GDM1 (cell line): ENCODE measurements at regions not wholly inside any gene's neighbourhood (a gene's known extent, or its start where the extent isn't known, plus 50 kb on each side); places are given as distances from the start of the nearest gene placed in this dataset.

ENCODE experiments used
- DNase-seq: peaks from one replicate; lab custom pipeline; 2025; lab: John Stamatoyannopoulos, UW

DNA sequence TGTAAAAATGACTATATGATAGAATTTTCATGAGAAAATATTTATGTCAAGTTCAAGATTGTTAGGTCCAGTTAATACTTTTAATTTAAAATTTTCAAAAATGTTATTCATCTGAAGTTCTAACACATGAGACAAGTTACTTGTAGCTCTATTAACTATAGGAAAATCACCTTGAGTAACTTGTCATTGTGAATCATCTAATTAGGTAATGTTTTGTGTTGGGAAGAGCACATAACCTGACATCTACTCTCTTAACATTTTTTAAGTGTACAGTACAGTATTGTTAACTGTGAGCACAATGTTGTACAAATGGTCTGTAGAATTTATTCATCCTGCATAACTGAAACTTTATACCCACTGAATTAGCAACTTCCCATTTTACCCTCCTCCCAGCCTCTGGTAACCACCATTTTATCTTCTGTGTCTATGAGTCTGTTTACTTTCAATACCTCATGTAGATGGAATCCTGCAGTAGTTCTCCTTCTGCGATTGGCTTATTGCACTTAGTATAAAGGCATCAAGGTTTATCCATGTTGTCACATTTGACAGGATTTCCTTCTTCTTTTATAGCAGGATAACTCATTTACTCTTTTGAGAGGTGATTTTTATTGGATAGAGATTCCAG is 54.6 kb downstream of the ARL4A start:
- DNase-seq: no peak

DNA sequence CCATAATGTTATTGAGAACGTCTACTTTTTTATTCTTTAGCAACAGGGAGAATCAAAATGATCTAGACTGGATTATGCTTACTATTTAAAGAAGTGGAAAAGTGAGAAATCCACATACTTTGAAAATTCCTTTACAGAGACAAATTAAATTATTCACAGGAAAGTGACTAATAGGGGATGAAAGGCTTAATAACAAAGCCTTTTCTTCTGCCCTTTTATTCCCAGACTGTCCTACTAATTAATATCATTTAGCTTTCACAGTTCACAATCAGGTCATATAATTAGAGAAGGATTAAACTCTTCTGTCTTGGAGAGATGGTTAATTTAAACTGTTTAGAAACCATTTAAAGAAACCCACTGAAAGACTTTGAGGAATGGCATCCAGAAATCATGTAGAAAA is 58.8 kb downstream of the ARL4A start:
- DNase-seq: no peak

DNA sequence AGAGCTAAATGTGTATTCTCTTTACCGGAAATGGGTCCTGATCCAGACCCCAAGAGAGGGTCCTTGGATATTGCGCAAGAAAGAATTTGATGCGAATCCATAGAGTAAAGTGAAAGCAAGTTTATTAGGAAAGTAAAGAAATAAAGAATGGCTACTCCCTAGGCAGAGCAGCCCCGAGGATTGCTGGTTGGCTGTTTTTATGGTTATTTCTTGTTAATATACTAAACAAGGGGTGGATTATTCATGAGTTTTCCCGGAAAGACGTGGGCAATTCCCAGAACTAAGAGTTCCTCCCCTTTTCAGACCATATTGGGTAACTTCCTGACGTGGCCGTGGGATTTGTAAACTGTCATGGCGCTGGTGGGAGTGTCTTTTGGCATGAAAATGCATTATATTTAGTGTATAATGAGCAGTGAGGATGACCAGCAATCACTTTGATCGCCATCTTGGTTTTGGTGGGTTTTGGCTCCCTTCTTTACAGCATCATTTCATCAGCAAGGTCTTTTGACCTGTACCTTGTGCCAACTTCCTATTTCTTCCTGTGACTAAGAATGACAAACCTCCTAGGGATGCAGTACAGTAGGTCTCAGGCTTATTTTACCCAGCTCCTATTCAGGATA is 60.4 kb downstream of the ARL4A start:
- no peak for DNase-seq

DNA sequence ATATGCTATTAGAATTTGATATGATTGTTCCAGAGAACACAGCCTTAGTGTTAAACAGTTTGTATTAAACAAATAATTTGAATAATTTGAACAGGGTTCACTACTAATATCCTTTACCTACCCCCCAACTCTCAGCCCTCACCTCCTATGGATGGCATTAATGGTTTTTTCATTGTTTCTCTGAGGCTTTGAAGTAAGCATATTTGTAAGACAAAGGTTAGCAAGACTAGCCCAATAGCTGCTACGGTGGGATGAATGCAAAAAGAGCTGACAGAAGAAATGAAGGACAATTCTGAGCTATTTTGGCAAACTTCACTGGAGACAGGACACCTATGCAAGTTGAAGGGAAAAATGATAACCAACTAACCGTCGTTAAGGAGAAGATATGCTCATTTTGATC is 61.6 kb downstream of the ARL4A start:
- no peak for DNase-seq

GRCh38 chr7:12749746-12750145 is 62.3 kb downstream of the ARL4A start:
- no peak for DNase-seq

GRCh38 chr7:12751764-12752163 is 64.3 kb downstream of the ARL4A start:
- no peak for DNase-seq

GRCh38 chr7:12754179-12754578 is 66.7 kb downstream of the ARL4A start:
- no peak for DNase-seq

DNA sequence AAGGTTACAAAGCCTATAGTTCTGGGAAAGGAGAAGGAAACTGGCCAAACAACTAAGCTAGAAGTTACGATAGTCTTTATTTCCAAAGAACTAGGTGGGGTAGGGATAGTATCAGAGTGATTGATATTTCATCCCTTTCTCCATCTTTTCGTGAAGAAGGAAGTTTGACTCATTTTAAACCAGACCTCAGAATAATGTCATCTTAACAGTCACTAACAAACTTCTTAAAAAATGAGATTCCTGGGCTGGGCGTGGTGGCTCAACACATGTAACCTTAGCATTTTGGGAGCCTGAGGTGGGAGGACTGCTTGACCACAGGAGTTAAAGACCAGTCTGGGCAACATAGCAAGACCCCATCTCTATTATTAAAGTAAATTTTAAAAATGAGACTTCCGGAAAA is 69.4 kb downstream of the ARL4A start:
- no peak for DNase-seq

DNA sequence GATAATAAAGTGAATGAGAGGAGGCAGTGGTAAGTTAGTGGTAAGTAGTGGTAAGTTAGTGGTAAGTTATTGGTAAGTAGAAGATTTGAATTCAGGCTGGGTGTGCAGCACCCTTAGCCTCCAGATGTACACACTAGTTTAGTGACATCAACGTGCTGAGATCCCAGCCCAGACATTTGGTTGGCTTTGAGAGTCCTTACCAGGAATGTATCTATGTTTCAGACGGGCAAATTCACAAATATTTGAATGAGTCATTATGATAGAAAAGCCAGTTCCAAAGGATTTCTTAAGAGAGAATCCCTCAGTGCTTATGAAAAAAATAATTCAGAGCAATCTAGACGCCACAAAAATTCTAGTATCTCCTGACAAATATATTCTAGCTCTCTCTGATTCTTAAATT is 70.0 kb downstream of the ARL4A start:
- DNase-seq: no peak

GRCh38 chr7:12759151-12759550 is 71.7 kb downstream of the ARL4A start:
- no peak for DNase-seq

DNA sequence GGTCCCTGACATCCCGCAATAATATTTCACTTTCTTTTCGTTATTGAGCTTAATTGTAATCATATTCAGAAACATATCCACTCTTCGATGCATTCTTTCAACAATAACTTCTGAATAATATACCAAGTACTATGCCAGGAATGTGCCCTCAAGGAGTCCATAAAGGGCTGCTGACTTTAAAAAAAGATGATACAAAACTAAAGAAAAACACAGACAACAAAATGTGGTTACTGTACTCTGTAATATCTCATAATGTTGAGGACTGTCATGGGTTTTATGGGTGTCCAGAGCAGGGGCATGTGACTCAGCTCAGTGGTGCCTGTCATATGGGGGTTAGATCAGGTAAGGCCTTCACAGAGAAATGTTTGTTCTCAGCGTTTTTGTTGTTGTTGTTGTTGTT is 73.7 kb downstream of the ARL4A start:
- DNase-seq: no peak

DNA sequence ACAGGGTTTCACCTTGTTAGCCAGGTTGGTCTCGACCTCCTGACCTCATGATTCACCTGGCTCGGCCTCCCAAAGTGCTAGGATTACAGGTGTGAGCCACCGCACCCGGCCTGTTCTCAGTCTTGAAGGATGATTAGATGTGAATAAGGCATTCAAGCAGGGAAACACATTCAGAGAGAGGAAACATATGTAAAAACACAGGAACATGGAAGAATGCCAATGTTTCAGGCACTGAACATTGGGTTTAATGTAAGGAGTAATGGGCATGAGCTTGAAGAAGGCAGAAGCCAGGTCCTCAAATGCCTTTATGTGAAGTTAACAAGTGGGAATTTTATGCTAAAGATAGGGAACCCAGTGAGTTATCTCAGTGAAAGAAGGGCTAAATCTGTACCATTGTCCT is 74.3 kb downstream of the ARL4A start:
- DNase-seq: no peak

GRCh38 chr7:12764458-12764891 is 77.0 kb downstream of the ARL4A start:
- no peak for DNase-seq

DNA sequence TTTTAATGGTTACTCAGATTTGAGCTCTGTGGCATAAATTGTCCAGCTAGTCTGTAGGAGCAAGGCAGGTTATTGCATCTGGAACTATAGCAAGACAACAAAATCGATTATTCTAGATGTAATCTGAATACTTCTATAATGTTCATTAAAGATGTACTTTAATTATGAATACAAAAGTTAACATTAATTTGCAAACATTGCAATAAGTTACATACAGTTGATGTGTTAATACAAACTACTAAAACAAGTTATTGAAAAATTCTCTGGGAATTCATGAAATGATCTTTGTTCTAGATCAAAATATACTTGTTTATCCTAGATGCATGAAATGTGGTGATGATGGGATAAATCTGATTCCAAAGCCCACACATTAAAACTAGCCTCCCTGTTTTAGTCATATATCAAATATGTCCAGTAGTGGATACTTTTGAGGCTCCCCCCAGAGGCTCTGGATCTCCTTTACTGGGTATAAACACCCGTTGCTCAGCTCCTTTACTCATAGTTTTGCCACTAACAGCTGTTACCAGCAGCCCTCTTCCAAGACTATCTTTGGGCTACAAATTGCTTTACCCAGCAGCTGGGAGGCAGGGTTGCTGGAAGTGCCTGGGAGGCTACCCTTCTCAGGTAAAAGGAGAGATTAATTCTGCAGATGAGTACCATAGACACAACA is 78.1 kb downstream of the ARL4A start:
- DNase-seq: no peak

GRCh38 chr7:12766416-12766815 is 79.0 kb downstream of the ARL4A start:
- DNase-seq: no peak

DNA sequence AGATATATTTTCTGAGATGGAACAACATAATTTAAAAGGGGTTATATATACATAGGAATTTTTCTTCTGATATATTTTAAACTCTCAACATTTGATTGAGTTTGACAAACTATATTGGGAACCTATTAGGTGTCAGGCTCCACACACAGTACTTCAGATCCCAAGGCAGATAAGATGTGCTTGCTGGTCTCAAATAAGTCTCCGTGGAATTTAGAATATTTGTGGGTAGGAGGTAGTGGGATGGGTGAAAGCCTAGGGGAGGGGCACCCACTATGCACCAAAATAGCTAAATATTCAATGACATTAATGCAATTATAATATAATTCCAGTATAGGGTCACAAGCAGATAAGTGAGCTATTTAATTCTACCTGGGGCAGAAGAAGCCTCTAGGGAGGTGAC is 81.5 kb downstream of the ARL4A start:
- DNase-seq: no peak

DNA sequence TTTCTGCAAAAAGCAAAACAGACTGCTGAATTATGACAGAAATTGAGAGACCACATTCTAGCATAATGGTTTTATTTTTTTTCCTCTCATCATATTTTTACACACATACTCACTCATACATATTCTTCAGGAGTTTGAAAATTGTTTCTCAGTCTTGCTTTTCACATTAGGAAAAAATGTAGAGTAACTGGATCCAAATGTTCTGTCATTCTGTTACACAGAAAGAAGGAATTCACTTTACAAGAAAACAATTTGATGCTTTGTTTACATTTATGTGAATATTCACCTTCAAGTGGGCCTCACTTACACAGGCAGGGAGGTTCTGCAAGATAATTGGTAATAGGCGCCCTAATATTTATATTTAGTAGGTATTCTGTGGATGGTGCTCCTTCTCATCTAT is 82.0 kb downstream of the ARL4A start:
- no peak for DNase-seq

GRCh38 chr7:12770227-12770975 is 83.0 kb downstream of the ARL4A start:
- DNase-seq: no peak

DNA sequence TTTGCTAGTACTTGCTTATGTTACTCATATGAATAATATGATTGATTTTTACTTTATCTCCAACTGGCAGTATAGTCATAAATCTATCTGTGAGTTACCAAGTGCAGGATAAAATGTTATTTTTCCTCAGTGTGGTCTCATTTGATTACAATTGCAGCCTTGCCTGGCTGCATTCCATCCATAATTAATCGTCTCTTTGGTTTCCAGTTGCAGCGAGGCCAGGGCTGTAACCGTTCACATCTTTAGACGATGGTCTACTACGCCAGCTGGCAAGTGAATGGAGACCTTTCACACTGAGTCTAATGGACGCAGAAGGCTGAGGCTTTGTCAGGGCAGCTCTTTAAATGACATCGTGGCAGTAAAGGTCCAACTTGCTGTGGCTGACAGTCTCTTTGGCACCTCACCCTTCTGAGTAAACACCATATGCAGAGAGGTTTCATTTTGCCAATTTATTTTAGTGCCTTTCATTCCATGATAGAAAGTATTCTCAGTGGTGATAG is 84.0 kb downstream of the ARL4A start:
- no peak for DNase-seq

DNA sequence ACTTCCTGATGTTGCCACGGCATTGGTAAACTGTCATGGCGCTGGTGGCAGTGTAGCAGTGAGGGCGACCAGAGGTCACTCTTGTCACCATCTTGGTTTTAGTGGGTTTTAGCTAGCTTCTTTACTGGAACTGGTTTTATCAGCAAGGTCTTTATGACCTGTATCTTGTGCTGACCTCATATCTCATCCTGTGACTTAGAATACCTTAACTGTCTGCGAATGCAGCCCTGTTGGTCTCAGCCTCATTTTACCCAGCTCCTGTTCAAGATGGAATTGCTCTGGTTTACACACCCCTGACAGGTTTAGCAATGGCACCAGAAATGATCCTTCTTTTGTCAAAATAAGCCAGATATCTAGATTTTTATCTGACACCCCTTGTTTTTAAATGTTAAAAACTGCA is 85.3 kb downstream of the ARL4A start:
- no peak for DNase-seq

GRCh38 chr7:12777257-12777656 is 89.8 kb downstream of the ARL4A start:
- no peak for DNase-seq

DNA sequence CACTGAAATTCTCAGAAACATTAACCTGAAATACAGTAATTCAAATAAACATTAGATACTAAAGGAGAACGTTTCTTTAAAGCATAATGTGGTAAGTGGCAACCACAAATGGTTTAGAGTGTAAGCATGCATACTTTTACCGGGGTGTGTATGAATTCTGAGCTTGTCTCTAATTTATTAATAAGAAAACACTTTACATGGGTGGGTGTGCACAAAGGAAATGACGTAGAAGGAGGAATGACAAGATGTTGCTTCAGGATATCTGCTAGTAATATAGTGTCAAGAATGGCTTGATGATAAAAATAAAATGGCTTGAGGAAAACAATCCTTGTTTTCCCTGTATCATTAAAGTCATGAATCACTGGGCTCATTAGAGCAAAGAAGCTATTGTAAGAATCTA is 92.5 kb downstream of the ARL4A start:
- DNase-seq: no peak
